Parathyroid adenoma (tissue), 2 donors: ENCODE measurements at regions not wholly inside any gene's neighbourhood (a gene's known extent, or its start where the extent isn't known, plus 50 kb on each side); places are given as distances from the start of the nearest gene placed in this dataset.
A peak's percentile ranks its signal among the peaks of the same experiment; 100 is the strongest.

ENCODE experiments used
- H2AFZ ChIP-seq: fragments of 300-600 bp; sonication (generic); one replicate; pipeline ENCODE4 v1.7.0; 2017; ENCODE audit warnings: antibody characterized with exemption, mild to moderate bottlenecking
- H3K27ac ChIP-seq: fragments of 300-600 bp; sonication (generic); one replicate; pipeline ENCODE4 v1.7.0; 2017
- H3K27me3 ChIP-seq: fragments of 300-600 bp; sonication (generic); one replicate; pipeline ENCODE4 v1.7.0; 2017; ENCODE audit warnings: low read length; ENCODE audit not compliant: control insufficient read depth, insufficient read depth
- H3K36me3 ChIP-seq: fragments of 300-600 bp; sonication (generic); one replicate; pipeline ENCODE4 v1.7.0; 2017; ENCODE audit warnings: low read length; ENCODE audit not compliant: control insufficient read depth, insufficient read depth
- H3K4me1 ChIP-seq: fragments of 300-600 bp; sonication (generic); one replicate; pipeline ENCODE4 v1.7.0; 2017; ENCODE audit warnings: control low read depth
- H3K4me2 ChIP-seq: fragments of 300-600 bp; sonication (generic); one replicate; pipeline ENCODE4 v1.7.0; 2017; ENCODE audit warnings: low read length
- H3K4me3 ChIP-seq: fragments of 300-600 bp; sonication (generic); one replicate; pipeline ENCODE4 v1.7.0; 2017; ENCODE audit warnings: low read depth, low read length
- H3K79me2 ChIP-seq: fragments of 300-600 bp; sonication (generic); one replicate; pipeline ENCODE4 v1.7.0; 2017; ENCODE audit warnings: control low read depth
- H3K9ac ChIP-seq: fragments of 300-600 bp; sonication (generic); one replicate; pipeline ENCODE4 v1.7.0; 2017; ENCODE audit warnings: mild to moderate bottlenecking
- H3K9me3 ChIP-seq: fragments of 300-600 bp; sonication (generic); one replicate; pipeline ENCODE4 v1.7.0; 2017; ENCODE audit warnings: low read length; ENCODE audit not compliant: control insufficient read depth
- TF ChIP-seq, protein P1 (sequence below): fragments of 300-600 bp; sonication (generic); IDR thresholded peaks from one replicate; pipeline ENCODE4 v1.7.0; 2017; ENCODE audit warnings: antibody characterized with exemption, mild to moderate bottlenecking
- donor health status: primary hyperparathyroidism.

DNA sequence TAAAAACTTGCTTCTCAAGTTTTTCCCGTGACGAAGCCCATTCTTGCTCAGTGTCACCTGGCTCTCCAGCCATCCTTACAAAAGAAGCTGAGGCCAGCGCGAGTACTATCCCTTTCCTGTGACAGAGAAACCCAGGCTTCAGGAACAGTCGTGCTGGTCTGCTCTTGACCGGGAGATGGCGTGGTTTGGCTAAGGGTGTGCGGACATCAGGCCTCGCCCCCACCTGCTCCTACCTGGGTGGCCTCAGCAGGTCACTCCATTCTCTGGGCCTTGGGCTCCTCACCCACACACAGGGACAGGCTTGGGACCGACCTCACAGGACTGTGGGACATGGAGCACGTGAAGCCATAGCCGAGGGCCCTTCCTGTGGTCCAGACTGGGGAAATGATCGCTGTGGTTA lies 75.2 kb upstream of the CIBAR2 start:
- Histone ChIP-seq H3K9me3 (no peaks in the 10 kb centered on the region), H3K36me3 (no peaks in the 10 kb centered on the region), H3K27me3 (no peaks in the 10 kb centered on the region), H3K27ac (peak overlapping the region; percentile 76), H3K4me3 (no peak overlapping the region), H3K4me2 (peak overlapping the region; percentile 46), H3K9ac (no peak overlapping the region), H3K4me1 (peaks cover 30% of the 10 kb centered on the region), H3K79me2 (peaks cover 44% of the 10 kb centered on the region), H2AFZ (peak overlapping the region; percentile 65)
- TF ChIP-seq, protein P1, sequence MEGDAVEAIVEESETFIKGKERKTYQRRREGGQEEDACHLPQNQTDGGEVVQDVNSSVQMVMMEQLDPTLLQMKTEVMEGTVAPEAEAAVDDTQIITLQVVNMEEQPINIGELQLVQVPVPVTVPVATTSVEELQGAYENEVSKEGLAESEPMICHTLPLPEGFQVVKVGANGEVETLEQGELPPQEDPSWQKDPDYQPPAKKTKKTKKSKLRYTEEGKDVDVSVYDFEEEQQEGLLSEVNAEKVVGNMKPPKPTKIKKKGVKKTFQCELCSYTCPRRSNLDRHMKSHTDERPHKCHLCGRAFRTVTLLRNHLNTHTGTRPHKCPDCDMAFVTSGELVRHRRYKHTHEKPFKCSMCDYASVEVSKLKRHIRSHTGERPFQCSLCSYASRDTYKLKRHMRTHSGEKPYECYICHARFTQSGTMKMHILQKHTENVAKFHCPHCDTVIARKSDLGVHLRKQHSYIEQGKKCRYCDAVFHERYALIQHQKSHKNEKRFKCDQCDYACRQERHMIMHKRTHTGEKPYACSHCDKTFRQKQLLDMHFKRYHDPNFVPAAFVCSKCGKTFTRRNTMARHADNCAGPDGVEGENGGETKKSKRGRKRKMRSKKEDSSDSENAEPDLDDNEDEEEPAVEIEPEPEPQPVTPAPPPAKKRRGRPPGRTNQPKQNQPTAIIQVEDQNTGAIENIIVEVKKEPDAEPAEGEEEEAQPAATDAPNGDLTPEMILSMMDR = no peak

DNA sequence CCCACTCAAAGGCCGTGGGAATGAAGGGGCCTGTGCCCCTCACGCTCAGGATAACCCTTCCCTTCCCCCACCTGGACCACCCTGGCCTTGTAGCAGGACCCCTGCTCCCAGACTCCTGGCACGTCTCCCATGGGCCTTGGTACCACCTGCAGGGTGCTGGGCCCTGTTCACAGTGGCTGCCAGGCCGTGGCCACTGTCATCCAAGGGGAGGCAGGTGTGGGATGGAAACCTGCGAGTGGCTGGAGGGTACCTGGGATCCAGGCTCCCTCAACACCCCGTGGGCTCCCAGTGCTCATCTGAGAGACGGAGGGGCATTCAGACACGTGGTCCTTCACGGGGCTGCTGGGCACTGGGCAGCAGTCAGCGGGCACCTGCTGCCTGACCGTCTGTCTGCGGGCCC lies 75.6 kb upstream of the CIBAR2 start:
- no peak overlapping the region for H3K4me3 ChIP-seq
- TF ChIP-seq, protein P1 = no peak
- H3K79me2 ChIP-seq = peaks cover 44% of the 10 kb centered on the region
- H2AFZ ChIP-seq = no peak overlapping the region
- H3K27ac ChIP-seq = peak overlapping the region; percentile 76
- H3K9me3 ChIP-seq = no peaks in the 10 kb centered on the region
- no peak overlapping the region for H3K4me2 ChIP-seq
- H3K4me1 ChIP-seq = peaks cover 30% of the 10 kb centered on the region
- no peak overlapping the region for H3K9ac ChIP-seq
- no peaks in the 10 kb centered on the region for H3K36me3 ChIP-seq
- H3K27me3 ChIP-seq = no peaks in the 10 kb centered on the region

DNA sequence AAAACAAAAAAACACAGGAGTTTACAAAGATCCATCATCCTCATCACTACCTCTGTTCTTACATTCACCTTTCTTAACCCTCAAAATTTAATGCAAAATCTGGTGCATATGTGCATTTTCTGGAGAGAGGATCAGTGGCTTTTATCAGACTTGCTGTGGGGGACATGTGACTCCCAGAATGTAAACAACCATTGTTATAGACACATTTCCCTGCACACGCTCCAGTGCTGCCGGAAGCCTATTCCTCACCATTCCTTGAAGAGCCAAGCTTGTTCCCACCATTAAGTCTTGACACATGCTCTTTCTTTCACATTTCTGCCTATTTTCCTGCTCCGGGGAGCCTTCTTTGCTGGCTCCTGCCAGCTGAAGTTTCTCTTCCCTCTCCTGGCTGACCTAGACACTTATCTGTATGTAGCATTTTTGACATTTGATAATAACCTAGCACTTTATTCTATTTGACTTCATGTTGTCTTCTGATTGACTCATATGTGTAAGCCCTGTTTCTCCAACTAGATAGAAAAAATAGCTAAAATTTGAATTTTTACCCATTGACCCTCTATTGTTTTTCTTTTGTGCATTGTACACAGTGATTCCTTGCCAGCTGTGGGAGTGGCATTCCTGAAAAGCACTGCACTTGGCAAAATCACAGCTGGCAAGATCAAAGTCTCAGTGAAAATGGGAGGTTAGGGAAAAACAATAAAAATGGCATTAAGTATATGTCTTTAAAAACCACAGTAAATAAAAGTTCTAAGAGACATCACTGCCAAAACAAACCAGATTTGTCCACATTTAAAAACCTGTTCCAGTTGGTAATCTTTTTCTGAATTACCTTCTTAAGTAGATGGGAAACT lies 76.8 kb upstream of the CIBAR2 start:
- TF ChIP-seq, protein P1 = no peak
- Histone ChIP-seq H3K4me3 (no peak overlapping the region), H2AFZ (no peak overlapping the region), H3K9ac (no peak overlapping the region), H3K4me1 (peaks cover 30% of the 10 kb centered on the region), H3K9me3 (no peaks in the 10 kb centered on the region), H3K27ac (peak overlapping the region; percentile 7), H3K36me3 (no peaks in the 10 kb centered on the region), H3K79me2 (peaks cover 43% of the 10 kb centered on the region), H3K4me2 (peak overlapping the region; percentile 44), H3K27me3 (no peaks in the 10 kb centered on the region)

DNA sequence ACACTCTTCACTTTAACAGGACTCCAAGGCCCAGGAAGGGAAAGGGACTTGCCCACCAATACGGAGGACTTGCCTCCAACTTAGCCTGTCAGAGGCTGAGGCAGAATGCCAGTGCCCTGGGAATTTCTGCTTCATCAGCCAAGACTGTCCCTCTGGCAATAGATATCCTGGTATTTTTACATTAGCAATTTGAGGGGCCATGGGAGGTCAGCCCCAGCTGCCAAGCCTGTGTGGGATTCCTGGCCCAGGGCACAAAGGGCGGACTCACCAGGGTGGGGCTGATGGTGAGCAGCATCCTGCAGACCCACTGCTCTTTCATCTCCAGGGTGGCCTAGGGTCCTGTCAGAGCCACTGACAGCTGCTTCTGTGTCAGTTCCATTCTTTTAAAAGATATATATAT lies 78.3 kb upstream of the CIBAR2 start:
- no peaks in the 10 kb centered on the region for H3K27me3 ChIP-seq

More for the DNA sequence above, 78.3 kb upstream of the CIBAR2 start:
- no peak overlapping the region for H2AFZ ChIP-seq
- no peak overlapping the region for H3K27ac ChIP-seq
- H3K4me2 ChIP-seq = no peak overlapping the region
- H3K4me1 ChIP-seq = peaks cover 30% of the 10 kb centered on the region
- no peak overlapping the region for H3K9ac ChIP-seq
- H3K79me2 ChIP-seq = peaks cover 43% of the 10 kb centered on the region
- TF ChIP-seq, protein P1 = no peak
- no peaks in the 10 kb centered on the region for H3K36me3 ChIP-seq
- no peak overlapping the region for H3K4me3 ChIP-seq
- H3K9me3 ChIP-seq = no peaks in the 10 kb centered on the region
